Ishikawa (cell line): ENCODE measurements at regions not wholly inside any gene's neighbourhood (a gene's known extent, or its start where the extent isn't known, plus 50 kb on each side); places are given as distances from the start of the nearest gene placed in this dataset.

Experiments
- CEBPB ChIP-seq: IDR thresholded peaks from 2 replicates; pipeline ENCODE4 v1.6.1; 2012
- CREB1 ChIP-seq: IDR thresholded peaks from 2 replicates; pipeline ENCODE4 v1.6.1; 2012; ENCODE audit warnings: low read depth
- EGR1 ChIP-seq: IDR thresholded peaks from 2 replicates; pipeline ENCODE4 v1.6.1; 2012
- EP300 ChIP-seq: IDR thresholded peaks from 2 replicates; pipeline ENCODE4 v1.6.1; 2012; ENCODE audit warnings: borderline replicate concordance
- FOXM1 ChIP-seq: IDR thresholded peaks from 2 replicates; pipeline ENCODE4 v1.6.1; 2012; ENCODE audit warnings: low read depth, borderline replicate concordance
- NFIC ChIP-seq: IDR thresholded peaks from 2 replicates; pipeline ENCODE4 v1.6.1; 2012
- RAD21 ChIP-seq: IDR thresholded peaks from 2 replicates; pipeline ENCODE4 v1.6.1; 2012; ENCODE audit warnings: low read depth
- REST ChIP-seq: IDR thresholded peaks from 2 replicates; pipeline ENCODE4 v1.6.1; 2012; ENCODE audit warnings: low read depth, mild to moderate bottlenecking
- TAF1 ChIP-seq: IDR thresholded peaks from 2 replicates; pipeline ENCODE4 v1.6.1; 2012; ENCODE audit warnings: low read depth, mild to moderate bottlenecking
- TCF12 ChIP-seq: IDR thresholded peaks from 2 replicates; pipeline ENCODE4 v1.6.1; 2012; ENCODE audit warnings: low read depth
- TEAD4 ChIP-seq: IDR thresholded peaks from 2 replicates; pipeline ENCODE4 v1.6.1; 2012
- USF1 ChIP-seq: IDR thresholded peaks from 2 replicates; pipeline ENCODE4 v1.6.1; 2012
- YY1 ChIP-seq: IDR thresholded peaks from 2 replicates; pipeline ENCODE4 v1.6.1; 2012; ENCODE audit warnings: low read depth
- ZBTB7A ChIP-seq: IDR thresholded peaks from 2 replicates; pipeline ENCODE4 v1.6.1; 2012; ENCODE audit warnings: low read depth
- TF ChIP-seq, protein P1 (sequence below): IDR thresholded peaks from 2 replicates; pipeline ENCODE4 v1.6.1; 2012

DNA sequence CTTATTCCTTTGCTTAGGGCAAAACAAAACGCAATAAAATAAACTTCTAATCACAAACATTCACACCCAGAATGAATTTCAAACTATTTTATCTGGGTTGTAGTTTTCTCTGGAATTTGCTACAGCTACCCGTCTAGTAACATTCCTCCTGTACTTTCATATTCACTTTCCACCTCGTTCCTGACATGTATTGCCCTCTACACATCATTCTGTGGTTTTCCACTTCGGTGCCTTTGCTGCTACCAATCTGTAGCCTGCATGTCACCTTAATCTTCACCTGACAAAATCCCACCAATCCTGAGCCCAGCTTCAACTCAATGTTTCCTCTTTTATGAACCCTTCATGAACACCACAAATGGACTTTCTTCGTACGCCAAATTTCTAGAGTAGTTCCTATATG lies 694.1 kb upstream of the C9orf72 start:
- no peak for TF ChIP-seq USF1
- no peak for TF ChIP-seq RAD21
- TF ChIP-seq ZBTB7A = no peak
- no peak for TF ChIP-seq CEBPB
- no peak for TF ChIP-seq TCF12
- no peak for TF ChIP-seq EGR1
- TF ChIP-seq CREB1 = no peak
- no peak for TF ChIP-seq NFIC
- no peak for TF ChIP-seq YY1
- no peak for TF ChIP-seq REST
- TF ChIP-seq EP300 = no peak
- TF ChIP-seq, protein P1, sequence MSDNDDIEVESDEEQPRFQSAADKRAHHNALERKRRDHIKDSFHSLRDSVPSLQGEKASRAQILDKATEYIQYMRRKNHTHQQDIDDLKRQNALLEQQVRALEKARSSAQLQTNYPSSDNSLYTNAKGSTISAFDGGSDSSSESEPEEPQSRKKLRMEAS = no peak
- TF ChIP-seq TAF1 = no peak
- no peak for TF ChIP-seq TEAD4

- TF ChIP-seq YY1 (no peak), EP300 (no peak), REST (no peak), ZBTB7A (no peak), TCF12 (no peak), RAD21 (no peak), TEAD4 (no peak), CEBPB (no peak), EGR1 (no peak), USF1 (no peak), CREB1 (no peak), NFIC (no peak), TAF1 (no peak), FOXM1 (no peak)
- TF ChIP-seq, protein P1 = no peak
These were observed 696.9 kb upstream of the C9orf72 start for GRCh38 chr9:28270156-28270555.

GRCh38 chr9:28272127-28272526 lies 698.8 kb upstream of the C9orf72 start:
- TF ChIP-seq ZBTB7A = no peak
- TF ChIP-seq FOXM1 = no peak
- no peak for TF ChIP-seq EP300
- TF ChIP-seq YY1 = no peak
- TF ChIP-seq CREB1 = no peak

- TF ChIP-seq FOXM1 (no peak), EGR1 (no peak), USF1 (no peak), TEAD4 (no peak), EP300 (no peak), REST (no peak), TAF1 (no peak), TCF12 (no peak), NFIC (no peak), RAD21 (no peak), CEBPB (no peak), YY1 (no peak), CREB1 (no peak), ZBTB7A (no peak)
- TF ChIP-seq, protein P1 = no peak
These were observed 714.2 kb upstream of the C9orf72 start for GRCh38 chr9:28287455-28287854.
